ENCODE measurements at regions not wholly inside any gene's neighbourhood (a gene's known extent, or its start where the extent isn't known, plus 50 kb on each side); places are given as distances from the start of the nearest gene placed in this dataset.

- TF ChIP-seq CTCF (IDR thresholded peaks at IDR 0.05) (no peak), EZH2 (IDR thresholded peaks at IDR 0.05; ENCODE audit: borderline replicate concordance, insufficient read depth, low read depth, low read length, poor library complexity, severe bottlenecking) (no peak)
Observed at GRCh38 chr12:127893895-127894609, 372.9 kb upstream of the TMEM132C start.

All from B cell (primary cell).